Anterior cingulate cortex (tissue), 58 donors: ENCODE measurements at regions not wholly inside any gene's neighbourhood (a gene's known extent, or its start where the extent isn't known, plus 50 kb on each side); places are given as distances from the start of the nearest gene placed in this dataset.
"Not testable (repeated sequence)": the region's sequence is repeated elsewhere in the genome, so short reads cannot be mapped to it uniquely, and the experiment has no call there.

Experiments used
- DNase-seq, 58 donors: peaks; one replicate each; lab custom pipeline; 2025; lab: John Stamatoyannopoulos, UW

GRCh38 chr2:187679454-187679853, 125.2 kb upstream of the TFPI start:
- DNase-seq: no peak

DNA sequence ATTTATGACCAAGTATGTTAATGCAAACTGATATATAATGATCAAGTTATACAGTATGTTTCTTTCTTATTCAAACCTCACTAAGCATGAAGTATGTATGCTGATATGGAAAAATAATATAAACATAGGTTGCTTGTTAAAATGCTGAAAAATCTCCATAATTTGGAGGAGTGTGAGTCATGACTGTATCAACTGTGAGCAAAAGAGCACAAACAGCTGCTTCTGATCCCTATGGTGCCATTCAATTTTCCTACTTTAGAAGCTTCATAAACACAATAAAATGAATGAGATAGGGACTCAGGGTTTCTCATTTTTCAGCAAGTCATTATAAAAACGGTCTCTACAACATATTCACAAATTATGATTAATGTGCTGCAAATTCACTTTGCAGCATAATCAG, 129.9 kb upstream of the TFPI start:
- no peak for DNase-seq

DNA sequence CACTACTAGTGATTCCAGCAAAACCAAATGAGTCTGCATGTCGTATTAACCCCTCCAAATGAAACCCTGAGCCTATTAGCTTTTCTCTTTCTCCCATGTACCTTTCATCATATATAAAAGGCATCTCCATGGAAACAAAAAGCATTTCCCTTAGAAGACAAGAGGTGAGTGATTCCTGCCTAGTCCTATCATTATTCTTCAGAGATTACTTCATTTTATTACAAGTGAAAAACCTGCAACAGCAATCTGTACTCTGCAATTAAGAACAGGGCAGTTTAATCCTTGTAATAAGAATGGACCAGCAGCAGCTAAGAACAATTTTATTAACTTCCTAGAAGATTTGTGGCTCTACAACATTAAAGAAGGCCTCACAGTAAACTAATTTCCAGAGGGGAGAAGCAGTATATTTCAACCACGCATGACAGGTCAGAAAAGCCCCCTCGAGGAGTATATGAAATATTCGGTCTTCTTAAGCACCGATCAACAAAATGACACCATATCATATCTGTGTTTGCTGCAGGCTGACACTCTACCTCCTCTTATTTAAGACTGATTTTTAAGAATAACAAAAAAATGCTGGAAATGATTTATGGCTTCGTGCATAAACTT, 132.3 kb upstream of the TFPI start:
- no peak for DNase-seq

GRCh38 chr2:187687585-187687984, 133.3 kb upstream of the TFPI start:
- DNase-seq: no peak

DNA sequence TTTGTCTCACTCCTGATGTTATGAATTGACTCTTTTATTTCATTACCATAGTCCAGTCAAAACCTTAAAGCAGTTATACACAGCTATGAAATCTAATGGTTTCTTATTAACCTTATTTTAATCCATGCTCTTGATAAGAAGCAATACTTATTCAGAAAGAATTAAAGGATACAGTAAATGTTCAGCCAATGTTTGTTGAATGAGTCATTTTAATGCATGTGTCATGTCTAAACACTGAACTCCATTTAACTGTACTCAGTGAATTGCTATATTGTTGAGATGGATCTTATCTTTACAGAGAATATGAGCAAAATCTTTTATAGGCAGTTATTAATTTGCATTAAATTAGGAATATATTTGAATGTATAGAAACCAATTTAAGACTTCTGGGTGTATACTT, 135.1 kb upstream of the TFPI start:
- no peak for DNase-seq

GRCh38 chr2:187693923-187694322, 139.7 kb upstream of the TFPI start:
- no peak for DNase-seq

GRCh38 chr2:187696644-187697043, 142.4 kb upstream of the TFPI start:
- DNase-seq: not testable (repeated sequence)

DNA sequence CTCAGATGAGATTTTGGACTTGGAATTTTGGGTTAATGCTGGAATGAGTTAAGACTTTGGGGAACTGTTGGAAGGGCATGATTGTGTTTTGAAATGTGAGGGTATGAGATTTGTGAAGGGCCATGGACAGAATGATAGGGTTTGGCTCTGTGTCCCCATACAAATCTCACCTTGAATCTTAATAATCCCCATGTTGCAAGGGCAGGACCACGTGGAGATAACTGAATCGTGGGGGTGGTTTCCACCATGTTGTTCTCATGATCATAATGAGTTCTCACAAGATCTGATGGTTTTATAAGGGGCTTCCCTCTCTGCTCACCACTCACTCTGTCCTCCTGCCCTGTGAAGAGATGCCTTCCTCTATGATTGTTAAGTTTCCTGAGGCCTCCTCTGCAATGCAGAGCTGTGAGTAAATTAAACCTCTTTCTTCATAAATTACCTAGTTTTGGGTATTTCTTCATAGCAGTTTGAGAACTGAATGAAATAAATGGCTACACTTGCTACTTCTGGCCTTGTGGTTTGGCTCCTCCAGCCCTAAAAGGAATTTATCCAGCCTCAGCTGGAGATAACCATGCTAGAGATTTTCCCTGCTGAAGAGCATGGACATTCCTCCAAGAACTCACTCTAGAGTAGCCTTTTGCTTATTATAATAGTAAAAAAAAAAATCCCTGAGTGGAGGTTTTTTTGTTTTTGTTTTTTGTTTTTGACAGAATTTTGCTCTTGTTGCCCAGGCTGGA, 144.3 kb upstream of the TFPI start:
- no peak for DNase-seq

DNA sequence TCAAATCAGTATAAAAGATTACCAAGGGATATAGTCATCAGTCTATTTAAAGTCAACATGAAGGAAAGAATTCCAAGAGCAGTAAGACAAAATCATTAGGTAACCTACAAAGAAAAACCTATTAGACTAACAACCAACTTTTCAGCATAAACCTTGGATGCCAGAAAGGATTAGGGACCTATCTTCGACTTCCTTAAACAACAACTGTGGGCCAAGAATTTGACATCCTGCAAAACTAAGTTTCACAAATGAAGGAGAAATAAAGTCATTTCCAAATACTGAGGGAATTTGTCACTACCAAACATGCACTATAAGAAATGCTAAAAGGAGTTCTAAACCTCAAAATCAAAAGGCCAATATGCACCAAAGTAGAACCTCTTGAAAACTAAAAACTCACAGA, 147.9 kb upstream of the TFPI start:
- DNase-seq: no peak

DNA sequence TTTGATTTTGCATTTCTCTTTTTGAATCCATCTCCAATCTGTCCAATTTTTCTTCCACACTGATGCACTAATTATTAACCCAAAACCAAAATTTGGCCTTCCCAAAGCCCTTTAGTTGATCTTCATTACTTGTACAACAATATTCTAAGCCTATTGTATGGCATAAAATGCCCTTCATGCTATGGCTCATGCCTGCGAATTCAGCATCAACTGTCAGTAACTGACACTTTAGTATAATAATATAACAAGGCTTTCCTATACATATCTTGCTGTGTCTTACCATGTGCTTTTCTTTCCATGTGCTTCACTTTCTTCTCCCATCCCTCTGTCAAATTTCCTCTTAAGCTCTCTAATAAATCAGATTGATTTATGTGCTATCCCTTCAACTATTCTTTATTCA, 154.0 kb upstream of the TFPI start:
- DNase-seq: no peak

GRCh38 chr2:187709065-187709464, 154.8 kb upstream of the TFPI start:
- no peak for DNase-seq

DNA sequence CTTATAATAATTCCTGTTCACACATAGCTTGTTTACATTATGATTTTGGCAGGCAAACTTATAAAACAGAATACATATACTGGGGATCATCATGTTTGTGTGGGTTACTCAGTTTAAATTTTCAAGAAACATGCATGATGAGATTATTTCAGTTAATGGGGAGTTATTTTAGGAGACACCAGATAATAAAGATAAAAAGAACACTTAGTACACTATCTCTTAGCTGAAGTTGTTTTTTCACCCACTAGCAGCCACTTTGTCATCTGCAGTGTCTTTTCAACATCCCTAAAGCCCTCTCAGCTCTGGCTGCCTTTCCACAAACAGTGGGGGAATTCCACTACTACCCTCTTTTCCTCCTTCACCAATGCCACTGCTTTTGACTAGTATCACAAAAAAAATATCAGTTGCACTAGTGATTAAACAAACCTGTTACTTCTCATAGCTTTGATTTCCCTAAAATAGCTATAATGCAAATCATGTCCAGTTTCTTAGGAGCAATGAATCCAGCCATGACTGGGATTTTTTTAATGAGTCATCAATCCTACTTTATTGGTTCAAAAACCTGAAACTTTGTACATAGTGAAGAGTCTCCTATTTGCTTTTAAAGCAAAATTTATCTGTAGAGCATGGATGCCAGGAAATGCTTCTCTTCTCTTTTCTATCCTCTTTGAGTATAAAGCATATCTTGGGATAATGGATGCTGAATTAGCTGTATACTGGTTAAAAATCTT, 156.7 kb upstream of the TFPI start:
- DNase-seq: no peak

DNA sequence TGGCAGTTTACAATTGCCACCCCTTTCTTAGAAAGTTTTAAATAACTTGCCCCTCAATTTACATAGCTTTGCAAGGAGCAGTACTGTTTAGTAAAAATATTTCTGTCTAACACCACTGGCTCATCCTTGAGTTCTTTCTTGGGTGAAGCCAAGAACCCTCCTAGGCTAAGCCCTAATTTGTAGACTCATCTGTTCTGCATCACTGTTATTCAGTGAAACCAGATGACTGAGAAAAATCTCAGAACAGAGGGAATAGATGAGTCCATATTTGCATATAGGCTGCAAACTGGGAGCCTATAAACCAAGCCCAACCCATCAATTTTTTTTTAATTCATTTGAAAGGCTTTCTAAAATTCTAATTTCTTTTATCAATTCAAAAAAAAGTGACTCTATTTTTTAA, 161.4 kb upstream of the TFPI start:
- no peak for DNase-seq

GRCh38 chr2:187716301-187716700, 162.1 kb upstream of the TFPI start:
- DNase-seq: no peak

DNA sequence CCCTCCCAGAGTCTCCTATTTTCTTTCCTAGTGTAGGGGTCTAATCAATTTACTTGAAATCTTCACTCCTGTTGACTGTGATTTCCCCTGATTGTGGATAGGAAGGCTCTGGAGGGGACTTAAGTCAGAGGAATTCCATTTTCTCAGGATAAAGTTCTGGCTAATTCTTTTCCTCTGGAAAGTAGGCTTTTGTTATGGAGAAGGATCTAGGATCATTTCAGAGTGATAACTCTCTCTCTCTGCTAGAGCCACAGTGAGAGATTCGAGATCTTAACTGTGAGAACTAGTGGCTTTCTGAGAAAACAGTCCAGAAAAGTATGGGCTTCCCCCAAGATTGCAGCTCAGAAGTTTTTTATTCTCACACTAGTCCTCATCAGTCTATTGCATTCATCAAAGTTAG, 163.9 kb upstream of the TFPI start:
- no peak for DNase-seq

- DNase-seq: no peak
Observed at GRCh38 chr2:187719510-187719909, 165.3 kb upstream of the TFPI start.

DNA sequence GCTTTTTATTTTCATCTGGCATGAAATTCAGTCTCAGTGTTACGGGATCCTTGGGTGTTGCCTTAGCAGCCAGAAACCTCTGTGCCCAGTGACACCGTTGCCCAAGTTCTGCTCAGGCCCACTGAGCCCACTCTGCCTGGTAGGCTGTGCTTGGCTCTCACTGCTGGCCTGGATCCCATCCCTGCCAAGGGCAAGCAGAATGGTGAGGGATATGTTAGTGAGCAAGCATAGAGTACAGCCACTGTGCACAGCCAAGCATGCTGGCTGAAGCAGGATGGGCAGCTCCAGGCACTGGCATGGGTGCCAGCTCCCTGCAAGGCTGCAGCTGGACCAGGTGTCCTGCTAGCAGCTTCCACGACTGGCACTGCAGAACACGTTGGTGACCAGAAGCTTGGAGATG, 194.7 kb upstream of the TFPI start:
- no peak for DNase-seq

- DNase-seq: no peak
Observed at GRCh38 chr2:187749804-187750431, 195.7 kb upstream of the TFPI start.

GRCh38 chr2:187768995-187769394, 214.8 kb upstream of the TFPI start:
- no peak for DNase-seq

DNA sequence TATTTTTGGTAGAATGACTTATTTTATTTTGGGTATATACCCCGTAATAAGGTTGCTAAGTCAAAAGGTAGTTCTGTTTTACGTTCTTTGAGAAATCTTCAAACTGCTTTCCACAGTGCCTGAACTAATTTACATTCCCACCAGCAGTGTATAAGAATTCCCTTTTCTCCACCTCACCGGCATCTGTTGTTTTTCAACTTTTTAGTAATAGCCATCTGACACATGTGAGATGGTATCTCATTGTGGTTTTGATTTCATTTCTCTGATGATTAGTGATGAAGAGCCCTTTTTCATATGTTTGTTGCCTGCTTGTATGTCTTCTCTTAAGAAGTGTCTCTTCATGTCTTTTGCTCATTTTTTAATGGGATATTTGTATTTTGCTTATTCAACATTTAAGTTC, 215.2 kb upstream of the TFPI start:
- DNase-seq: no peak

- DNase-seq: no peak
Observed at GRCh38 chr2:187774551-187775071, 220.4 kb upstream of the TFPI start.
